ENCODE measurements at regions not wholly inside any gene's neighbourhood (a gene's known extent, or its start where the extent isn't known, plus 50 kb on each side); places are given as distances from the start of the nearest gene placed in this dataset.

- TF ChIP-seq CTCF (IDR thresholded peaks at IDR 0.05; ENCODE audit: extremely low read depth in 1 of 2, insufficient read depth in 1 of 2, low read depth in 1 of 2, low read length in 2 of 2) (no peak), POLR2A (IDR thresholded peaks at IDR 0.05; ENCODE audit: low read depth, low read length) (no peak), POLR2AphosphoS5 (IDR thresholded peaks at IDR 0.05; ENCODE audit: insufficient read depth, low read depth, low read length) (no peak), EZH2 (IDR thresholded peaks at IDR 0.05; ENCODE audit: borderline replicate concordance, low read depth, low read length, severe bottlenecking) (no peak), JUN (IDR thresholded peaks at IDR 0.05; ENCODE audit: borderline replicate concordance, insufficient read depth, insufficient read length, low read depth) (no peak)
- TF ChIP-seq, protein P1, sequence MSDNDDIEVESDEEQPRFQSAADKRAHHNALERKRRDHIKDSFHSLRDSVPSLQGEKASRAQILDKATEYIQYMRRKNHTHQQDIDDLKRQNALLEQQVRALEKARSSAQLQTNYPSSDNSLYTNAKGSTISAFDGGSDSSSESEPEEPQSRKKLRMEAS (IDR thresholded peaks at IDR 0.05; ENCODE audit: insufficient read depth, insufficient read length) = no peak
Measured at GRCh38 chr1:37112430-37112829, 78.1 kb upstream of the GRIK3 start.

Data from endothelial cell of umbilical vein (primary cell).